ENCODE measurements at regions not wholly inside any gene's neighbourhood (a gene's known extent, or its start where the extent isn't known, plus 50 kb on each side); places are given as distances from the start of the nearest gene placed in this dataset.

GRCh38 chr3:132911741-132912415, 126.3 kb upstream of the TMEM108 start:
- H3K4me3 ChIP-seq (ENCODE audit: low read depth in 2 of 2, low read length in 2 of 2), result no peak overlapping the region
- no peak for ATAC-seq
- CTCF ChIA-PET, result no interaction called here

DNA sequence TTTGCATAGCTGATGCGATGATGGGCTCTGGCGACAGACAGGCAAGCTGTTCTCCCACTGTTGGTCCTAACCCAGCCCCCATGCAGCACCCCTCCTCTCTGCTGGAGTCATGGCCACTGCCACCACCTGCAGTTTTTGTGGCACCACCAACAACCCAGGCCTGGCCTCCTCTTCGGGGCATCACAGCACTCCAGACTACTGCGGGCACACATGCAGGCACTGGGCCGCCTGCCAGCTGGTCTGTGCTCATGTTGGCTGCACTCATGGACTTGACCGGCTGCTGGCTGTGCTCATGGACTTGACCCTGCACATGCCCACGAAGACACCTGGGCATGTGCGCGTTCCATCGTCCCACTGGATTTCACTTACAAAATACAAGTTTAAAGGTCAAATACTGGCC, 130.9 kb upstream of the TMEM108 start:
- Histone ChIP-seq H3K27ac (ENCODE audit: low read length) (no peak overlapping the region), H3K27me3 (ENCODE audit: control insufficient read depth, insufficient read depth, low read length) (no peaks in the 10 kb centered on the region; the same call in 1 of the 2 replicates), H3K36me3 (ENCODE audit: control insufficient read depth, insufficient read depth, low read length) (no peaks in the 10 kb centered on the region), H3K4me1 (ENCODE audit: control insufficient read depth, insufficient read depth, low read length) (no peaks in the 10 kb centered on the region), H3K9me3 (ENCODE audit: control insufficient read depth, insufficient read depth, low read depth, low read length) (no peaks in the 10 kb centered on the region), H3K4me3 (ENCODE audit: low read depth in 2 of 2, low read length in 2 of 2) (no peak overlapping the region)
- POLR2A ChIA-PET, result no interaction called here
- TF ChIP-seq POLR2AphosphoS5 (IDR thresholded peaks at IDR 0.05; ENCODE audit: low read depth, low read length) (no peak), TCF7L2 (IDR thresholded peaks at IDR 0.05; ENCODE audit: low read depth, low read length) (no peak), SIN3A (IDR thresholded peaks at IDR 0.05; ENCODE audit: borderline replicate concordance, insufficient read depth, low read depth, low read length) (no peak), REST (IDR thresholded peaks at IDR 0.05; ENCODE audit: insufficient read depth in 1 of 2, low read depth in 2 of 2, low read length in 1 of 2) (no peak)
- TF ChIP-seq, protein P1, sequence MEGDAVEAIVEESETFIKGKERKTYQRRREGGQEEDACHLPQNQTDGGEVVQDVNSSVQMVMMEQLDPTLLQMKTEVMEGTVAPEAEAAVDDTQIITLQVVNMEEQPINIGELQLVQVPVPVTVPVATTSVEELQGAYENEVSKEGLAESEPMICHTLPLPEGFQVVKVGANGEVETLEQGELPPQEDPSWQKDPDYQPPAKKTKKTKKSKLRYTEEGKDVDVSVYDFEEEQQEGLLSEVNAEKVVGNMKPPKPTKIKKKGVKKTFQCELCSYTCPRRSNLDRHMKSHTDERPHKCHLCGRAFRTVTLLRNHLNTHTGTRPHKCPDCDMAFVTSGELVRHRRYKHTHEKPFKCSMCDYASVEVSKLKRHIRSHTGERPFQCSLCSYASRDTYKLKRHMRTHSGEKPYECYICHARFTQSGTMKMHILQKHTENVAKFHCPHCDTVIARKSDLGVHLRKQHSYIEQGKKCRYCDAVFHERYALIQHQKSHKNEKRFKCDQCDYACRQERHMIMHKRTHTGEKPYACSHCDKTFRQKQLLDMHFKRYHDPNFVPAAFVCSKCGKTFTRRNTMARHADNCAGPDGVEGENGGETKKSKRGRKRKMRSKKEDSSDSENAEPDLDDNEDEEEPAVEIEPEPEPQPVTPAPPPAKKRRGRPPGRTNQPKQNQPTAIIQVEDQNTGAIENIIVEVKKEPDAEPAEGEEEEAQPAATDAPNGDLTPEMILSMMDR (IDR thresholded peaks at IDR 0.05), result no peak
- DNase-seq (ENCODE audit: low read depth, low spot score) (no peak), ATAC-seq (no peak)
- CTCF ChIA-PET, result no interaction called here
- in situ Hi-C loops (cut with HindIII; ENCODE audit: low pct_unique_long_range_greater_than_20kb, low sequenced_read_pairs), result no loop called here
- BruUV-seq (replicated peaks), result no TSS peak
- intact Hi-C loops (cut with micrococcal nuclease; ENCODE audit: unreplicated experiment), result no loop called here

More at GRCh38 chr3:132911741-132912415, 126.3 kb upstream of the TMEM108 start:
- Histone ChIP-seq H3K27ac (ENCODE audit: low read length) (no peak overlapping the region), H3K36me3 (ENCODE audit: control insufficient read depth, insufficient read depth, low read length) (no peaks in the 10 kb centered on the region), H3K4me1 (ENCODE audit: control insufficient read depth, insufficient read depth, low read length) (no peaks in the 10 kb centered on the region), H3K9me3 (ENCODE audit: control insufficient read depth, insufficient read depth, low read depth, low read length) (no peaks in the 10 kb centered on the region), H3K27me3 (ENCODE audit: control insufficient read depth, insufficient read depth, low read length) (peaks cover 2% of the 10 kb centered on the region)
- in situ Hi-C loops (cut with HindIII; ENCODE audit: low pct_unique_long_range_greater_than_20kb, low sequenced_read_pairs), result no loop called here
- TF ChIP-seq SIN3A (IDR thresholded peaks at IDR 0.05; ENCODE audit: borderline replicate concordance, insufficient read depth, low read depth, low read length), result no peak
- no peak for TF ChIP-seq REST (IDR thresholded peaks at IDR 0.05; ENCODE audit: insufficient read depth in 1 of 2, low read depth in 2 of 2, low read length in 1 of 2)
- no peak for TF ChIP-seq TCF7L2 (IDR thresholded peaks at IDR 0.05; ENCODE audit: low read depth, low read length)
- TF ChIP-seq POLR2AphosphoS5 (IDR thresholded peaks at IDR 0.05; ENCODE audit: low read depth, low read length), result no peak
- TF ChIP-seq, protein P1 (IDR thresholded peaks at IDR 0.05), result no peak
- intact Hi-C loops (cut with micrococcal nuclease; ENCODE audit: unreplicated experiment), result no loop called here
- POLR2A ChIA-PET, result interaction anchor here (0.6 kb wide), 1 partner anchor 355 kb away, joined by 5 read pairs; no protein-coding TSS in a partner anchor
- no TSS peak for BruUV-seq (replicated peaks)
- no peak for DNase-seq (ENCODE audit: low read depth, low spot score)

Measured in Panc1 (cell line).